Activated T-cell treated with anti-CD3 and anti-CD28 coated beads, Interleukin-2, amount 50 U/mL, for 48 hours (primary cell): ENCODE measurements at regions not wholly inside any gene's neighbourhood (a gene's known extent, or its start where the extent isn't known, plus 50 kb on each side); places are given as distances from the start of the nearest gene placed in this dataset.

Experiments used
- DNase-seq, 2 experiments: peaks; one replicate each; pipeline ENCODE4 v3.0.0-alpha.2; 2020

DNA sequence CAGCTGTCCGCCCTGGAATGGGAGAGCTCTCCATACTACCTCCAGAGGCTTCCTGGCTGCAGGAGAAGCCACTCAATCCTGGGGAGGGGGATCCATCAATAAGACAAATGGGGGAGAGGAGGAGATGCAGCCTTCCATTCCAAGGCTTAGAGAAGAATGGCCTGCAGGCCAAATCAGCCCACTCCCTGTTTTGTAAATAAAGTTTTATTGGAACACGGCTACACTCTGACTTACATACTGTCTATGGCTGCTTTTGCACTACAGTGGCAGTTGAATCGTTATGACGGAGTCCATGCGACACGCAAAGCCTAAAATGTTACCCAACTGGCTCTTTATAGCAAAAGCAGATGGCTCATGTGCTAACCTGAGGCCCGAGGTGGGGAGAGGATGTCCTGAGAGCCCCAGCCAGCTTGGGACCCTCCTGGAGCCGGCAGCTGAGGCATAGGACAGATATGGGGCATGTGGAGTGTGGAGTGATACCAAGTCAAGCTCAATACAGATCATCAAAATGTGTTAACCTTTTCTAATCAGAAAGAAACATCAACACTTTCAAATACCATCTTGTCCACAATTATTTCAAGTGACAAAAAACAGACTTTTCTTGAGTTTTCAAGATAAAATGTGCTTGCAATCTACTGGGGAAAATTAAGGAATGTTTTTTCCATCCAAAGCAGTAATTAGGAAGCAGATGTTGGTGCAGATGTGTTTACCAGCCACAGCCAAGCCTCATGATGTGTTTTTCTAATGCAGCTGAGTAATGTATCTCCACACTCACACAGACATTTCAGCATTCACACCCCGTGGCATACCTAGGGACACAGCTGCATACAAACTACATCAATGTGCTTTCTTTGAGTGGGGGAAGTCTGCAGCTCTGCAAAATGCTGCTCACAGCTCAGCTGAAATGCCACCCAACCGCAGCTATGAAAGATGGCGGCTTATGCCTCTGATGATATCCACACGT, 181.6 kb downstream of the SHANK2 start:
- DNase-seq, result no peak

DNA sequence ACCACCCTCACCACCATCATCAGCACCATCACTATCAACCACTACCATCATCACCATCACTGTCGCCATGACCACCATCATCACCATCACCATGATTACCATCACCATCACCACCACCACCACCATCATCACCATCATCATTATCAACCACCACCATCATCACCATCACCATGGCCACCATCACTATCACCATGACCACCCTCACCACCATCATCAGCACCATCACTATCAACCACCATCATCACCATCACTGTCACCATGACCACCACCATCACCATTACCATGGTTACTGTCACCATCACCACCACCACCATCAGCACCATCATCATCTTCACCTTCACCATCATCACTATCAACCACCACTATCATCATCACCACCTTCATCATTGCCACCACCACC, 183.4 kb downstream of the SHANK2 start:
- DNase-seq, result no peak

DNA sequence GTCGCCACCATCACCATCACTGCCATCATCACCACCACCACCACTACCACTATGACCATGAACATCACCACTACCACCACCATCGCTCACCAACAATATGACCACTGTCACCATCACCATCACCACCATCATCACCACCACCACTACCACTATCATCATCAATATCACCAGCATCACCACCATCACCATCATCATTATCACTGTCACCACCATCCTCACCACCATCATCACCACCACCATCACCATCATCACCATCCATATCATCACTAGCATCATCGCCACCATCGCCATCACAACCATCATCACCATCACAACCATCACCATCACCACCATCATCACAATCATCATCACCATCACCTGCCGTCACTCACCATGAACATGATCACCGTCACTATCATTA, 184.6 kb downstream of the SHANK2 start:
- DNase-seq, result no peak

- no peak for DNase-seq
Measured at GRCh38 chr11:71066311-71066710, 186.1 kb downstream of the SHANK2 start.

- DNase-seq, result no peak
Measured at GRCh38 chr11:71065841-71066240, 186.5 kb downstream of the SHANK2 start.

DNA sequence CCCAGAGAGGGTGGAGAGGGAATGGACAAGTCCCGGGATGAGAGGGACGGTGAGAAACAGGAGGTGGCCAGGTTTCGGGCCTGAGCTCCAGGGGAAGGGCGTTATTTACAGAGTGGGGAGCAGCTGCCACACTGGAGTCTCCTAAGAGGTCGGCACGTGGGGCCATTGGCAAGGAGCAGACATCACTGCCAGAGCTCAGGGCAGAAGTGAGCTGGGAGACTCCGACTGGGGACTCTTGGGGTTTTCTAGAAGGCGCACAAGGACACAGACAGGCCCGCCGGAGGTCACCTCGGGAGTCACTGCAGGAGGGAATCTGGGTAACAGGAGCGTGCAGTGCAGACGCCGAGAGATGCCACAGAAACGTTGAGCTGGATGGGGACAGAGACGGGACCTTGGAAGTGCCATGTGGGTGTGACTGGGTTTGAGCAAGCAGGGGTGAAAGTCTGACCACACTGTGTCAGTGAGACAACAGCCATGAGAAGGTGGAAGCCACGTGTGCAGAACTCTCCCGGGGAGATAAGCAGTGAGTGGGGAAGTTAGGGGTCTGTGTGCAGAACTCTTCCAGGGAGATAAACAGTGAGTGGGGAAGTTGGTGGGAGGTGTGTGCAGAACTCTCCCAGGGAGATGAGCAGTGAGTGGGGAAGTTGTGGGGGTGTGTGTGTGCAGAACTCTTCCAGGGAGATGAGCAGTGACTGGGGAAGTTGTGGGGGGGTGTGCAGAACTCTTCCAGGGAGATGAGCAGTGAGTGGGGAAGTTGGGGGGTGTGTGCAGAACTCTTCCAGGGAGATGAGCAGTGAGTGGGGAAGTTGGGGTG, 187.5 kb downstream of the SHANK2 start:
- DNase-seq, result no peak

DNA sequence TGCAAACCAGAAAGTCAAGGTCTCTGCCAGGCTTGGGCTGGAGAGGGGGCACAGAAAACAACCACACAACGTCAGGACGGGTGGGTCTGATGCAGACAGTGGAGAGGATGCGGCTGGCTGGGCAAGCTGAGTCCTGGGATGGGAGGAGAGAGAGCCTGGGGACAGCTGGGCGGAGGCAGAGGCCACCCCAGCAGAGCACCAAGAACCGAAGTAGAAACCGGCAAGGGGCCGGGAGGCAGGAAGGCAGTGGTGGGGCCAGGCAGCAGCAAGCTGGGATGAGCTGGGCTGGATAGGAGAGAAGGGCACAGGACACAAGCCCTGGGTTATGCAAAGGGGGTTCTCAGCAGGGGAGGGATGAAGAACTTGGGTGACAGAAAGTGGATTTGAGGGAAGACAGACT, 188.2 kb downstream of the SHANK2 start:
- no peak for DNase-seq

DNA sequence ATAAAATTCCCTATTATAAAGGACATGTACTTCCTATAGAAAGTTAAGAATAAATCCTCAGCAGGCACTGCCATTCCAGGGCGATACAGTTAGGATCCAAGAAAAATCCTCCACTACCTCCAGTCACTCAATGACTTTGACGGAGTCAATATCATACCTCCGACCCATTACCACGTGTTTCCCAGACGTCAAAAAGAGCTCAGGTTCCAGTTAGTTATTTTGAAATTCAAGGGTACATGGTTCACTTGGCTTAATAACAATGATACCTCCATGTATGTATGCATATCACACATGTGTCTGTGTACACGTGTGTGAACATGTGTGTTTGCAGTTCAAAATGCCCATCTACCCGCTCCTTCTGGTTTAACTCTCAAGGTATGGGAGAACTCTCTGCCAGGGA, 189.2 kb downstream of the SHANK2 start:
- no peak for DNase-seq

DNA sequence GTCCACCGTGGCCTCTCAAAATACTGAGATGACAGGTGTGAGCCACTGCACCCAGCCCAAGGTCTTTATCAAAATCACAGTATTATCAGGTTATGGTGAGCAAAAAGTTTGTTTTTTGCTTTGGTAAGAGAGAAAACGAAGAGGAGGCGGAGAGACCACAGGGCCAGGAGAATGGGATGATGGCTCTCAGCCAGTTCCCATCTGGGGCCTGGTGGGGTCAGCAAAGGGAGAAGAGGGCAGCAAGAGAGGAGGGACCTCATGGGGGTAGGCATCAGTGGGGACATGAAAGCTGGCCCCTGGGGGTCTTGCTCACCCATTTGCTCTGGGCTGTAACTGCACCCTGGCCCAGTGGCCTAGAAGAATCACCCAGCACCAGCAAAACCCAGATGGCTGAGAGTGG, 190.2 kb downstream of the SHANK2 start:
- DNase-seq, result no peak

- no peak for DNase-seq
Measured at GRCh38 chr11:71060391-71060791, 192.0 kb downstream of the SHANK2 start.

DNA sequence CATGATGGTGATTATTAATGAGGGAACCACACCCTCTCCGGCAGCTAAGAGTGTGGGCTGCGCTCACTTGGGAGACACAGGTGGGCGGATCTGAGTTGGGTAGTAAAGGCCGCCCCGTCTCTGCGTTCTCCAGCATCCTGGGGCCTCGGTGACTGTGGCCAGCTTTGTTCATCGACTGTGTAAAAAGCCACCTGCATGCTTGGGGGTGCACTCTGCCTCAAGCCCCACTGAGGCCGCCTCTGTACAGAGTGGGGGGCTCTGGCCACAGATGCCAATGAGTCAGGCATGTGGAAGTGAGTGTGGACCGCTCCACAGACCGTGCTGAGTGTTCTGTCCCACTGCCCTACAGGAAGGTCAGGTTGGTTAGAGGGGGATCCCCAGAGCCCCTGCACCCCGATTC, 192.7 kb downstream of the SHANK2 start:
- DNase-seq, result no peak

DNA sequence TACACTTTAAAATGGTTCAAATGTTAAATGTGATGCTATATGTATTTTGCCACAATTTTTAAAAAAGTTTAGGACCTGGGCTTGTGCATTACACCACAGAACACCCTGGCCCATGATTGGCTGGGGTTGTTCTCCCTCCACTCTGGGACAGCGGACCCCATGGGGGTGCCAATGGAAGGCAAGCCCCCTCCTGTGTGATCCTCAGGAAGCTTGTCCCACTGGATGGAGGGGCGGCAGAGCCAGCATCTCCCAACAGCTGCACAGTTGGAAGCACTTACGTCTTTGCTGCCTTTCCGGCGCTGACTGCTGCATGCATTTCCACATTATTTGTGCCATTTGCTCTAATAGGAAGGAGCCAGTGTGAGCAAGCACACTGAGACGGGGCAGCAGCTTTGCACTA, 196.5 kb downstream of the SHANK2 start:
- no peak for DNase-seq
